ENCODE measurements at regions not wholly inside any gene's neighbourhood (a gene's known extent, or its start where the extent isn't known, plus 50 kb on each side); places are given as distances from the start of the nearest gene placed in this dataset.

GRCh38 chr19:31943191-31943661 is 402.2 kb upstream of the ZNF507 start:
- no peaks in the 10 kb centered on the region for H3K9me3 ChIP-seq
- TF ChIP-seq CTCF (IDR thresholded peaks at IDR 0.05): no peak
- H3K27ac ChIP-seq: no peak overlapping the region
- intact Hi-C loops (cut with DNase I): no loop called here
- no peaks in the 10 kb centered on the region for H3K4me1 ChIP-seq
- H3K27me3 ChIP-seq (ENCODE audit: low read depth): no peaks in the 10 kb centered on the region
- H3K36me3 ChIP-seq: no peaks in the 10 kb centered on the region
- no peak overlapping the region for H3K4me3 ChIP-seq
- DNase-seq (no peak), ATAC-seq (no peak)

- ATAC-seq: no peak
- no peaks in the 10 kb centered on the region for H3K36me3 ChIP-seq
- no peaks in the 10 kb centered on the region for H3K4me1 ChIP-seq
- H3K9me3 ChIP-seq: no peaks in the 10 kb centered on the region
- no peak overlapping the region for H3K4me3 ChIP-seq
- intact Hi-C loops (cut with DNase I): no loop called here
- H3K27me3 ChIP-seq (ENCODE audit: low read depth): no peaks in the 10 kb centered on the region
- no peak overlapping the region for H3K27ac ChIP-seq
- DNase-seq: no peak
- no peak for TF ChIP-seq CTCF (IDR thresholded peaks at IDR 0.05)
These were observed 401.6 kb upstream of the ZNF507 start for GRCh38 chr19:31943778-31944177.

- intact Hi-C loops (cut with DNase I): no loop called here
- Histone ChIP-seq H3K36me3 (no peaks in the 10 kb centered on the region), H3K9me3 (no peaks in the 10 kb centered on the region), H3K27ac (no peak overlapping the region), H3K4me1 (no peaks in the 10 kb centered on the region), H3K27me3 (ENCODE audit: low read depth) (no peaks in the 10 kb centered on the region), H3K4me3 (no peak overlapping the region)
- no peak for TF ChIP-seq CTCF (IDR thresholded peaks at IDR 0.05)
- DNase-seq: no peak
- ATAC-seq: no peak
These were observed 401.1 kb upstream of the ZNF507 start for GRCh38 chr19:31944326-31944725.

- H3K36me3 ChIP-seq: no peaks in the 10 kb centered on the region
These were observed 398.9 kb upstream of the ZNF507 start for GRCh38 chr19:31946491-31946890.

GRCh38 chr19:31947436-31948115 is 397.8 kb upstream of the ZNF507 start:
- no peak overlapping the region for H3K4me3 ChIP-seq
- H3K27ac ChIP-seq: no peak overlapping the region
- TF ChIP-seq CTCF (IDR thresholded peaks at IDR 0.05): no peak
- intact Hi-C loops (cut with DNase I): no loop called here
- no peaks in the 10 kb centered on the region for H3K36me3 ChIP-seq
- DNase-seq (no peak), ATAC-seq (no peak)
- no peaks in the 10 kb centered on the region for H3K27me3 ChIP-seq (ENCODE audit: low read depth)
- no peaks in the 10 kb centered on the region for H3K4me1 ChIP-seq
- H3K9me3 ChIP-seq: no peaks in the 10 kb centered on the region

More at GRCh38 chr19:31946491-31946890, 398.9 kb upstream of the ZNF507 start:
- H3K9me3 ChIP-seq: no peaks in the 10 kb centered on the region
- intact Hi-C loops (cut with DNase I): no loop called here
- ATAC-seq: no peak
- no peak overlapping the region for H3K4me3 ChIP-seq
- TF ChIP-seq CTCF (IDR thresholded peaks at IDR 0.05): no peak
- H3K4me1 ChIP-seq: no peaks in the 10 kb centered on the region
- H3K27ac ChIP-seq: no peak overlapping the region
- no peak for DNase-seq
- no peaks in the 10 kb centered on the region for H3K27me3 ChIP-seq (ENCODE audit: low read depth)

Measured in lower lobe of right lung (tissue), 2 donors.